ENCODE measurements at regions not wholly inside any gene's neighbourhood (a gene's known extent, or its start where the extent isn't known, plus 50 kb on each side); places are given as distances from the start of the nearest gene placed in this dataset.

DNA sequence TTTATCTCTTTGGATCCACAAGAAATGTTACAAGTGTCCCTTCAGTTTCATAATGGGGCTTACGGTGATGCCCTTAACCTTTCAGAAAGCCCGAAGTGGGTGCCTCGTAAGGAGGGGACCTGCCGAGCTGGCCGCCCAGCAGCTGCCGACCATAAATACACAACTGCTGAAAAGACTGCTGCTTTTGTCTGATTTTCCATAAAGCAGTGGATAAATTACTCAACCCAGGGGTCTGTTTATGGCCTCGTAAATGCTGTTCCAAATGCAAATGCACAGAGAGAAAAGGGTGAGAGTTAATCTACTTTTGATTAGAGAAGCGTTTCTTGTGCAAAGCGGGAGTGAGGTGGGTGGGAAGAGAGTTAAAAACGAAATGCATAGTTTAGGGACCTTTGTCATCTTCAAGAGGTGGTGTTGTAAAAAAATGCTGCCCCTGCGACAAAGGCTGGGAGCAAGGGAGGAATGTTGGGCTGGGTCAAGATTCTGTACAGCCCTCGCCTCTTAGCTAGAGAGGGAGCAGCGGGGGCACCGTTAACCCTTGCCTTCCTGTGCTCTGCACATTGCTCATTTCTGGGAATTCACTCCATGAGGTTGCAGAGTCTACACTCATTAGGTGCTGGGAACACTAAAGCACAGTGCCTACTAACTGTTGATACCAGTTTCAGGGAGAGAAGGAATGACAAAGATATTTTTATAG, 112.0 kb upstream of the MTHFD1L start:
- H3K4me2 ChIP-seq (ENCODE audit: control insufficient read depth, insufficient read depth) = no peak overlapping the region
- ChIA-PET SMC1A (ENCODE audit: uncharacterized antibody, unreplicated experiment) (interaction anchor here (1.3 kb wide), 1 partner anchor 14 kb away, joined by 3 read pairs; no protein-coding TSS in a partner anchor), POLR2A (no interaction called here), RAD21 (ENCODE audit: unreplicated experiment) (no interaction called here), CTCF (interaction anchor here (1.1 kb wide), 1 partner anchor 12 kb away, joined by 3 read pairs; no protein-coding TSS in a partner anchor)
- FAIRE-seq (no peak), DNase-seq (ENCODE audit: low read depth, low spot score) (no peak), ATAC-seq (no peak)
- no peak overlapping the region for H2AFZ ChIP-seq (ENCODE audit: control insufficient read depth, low read depth, low read length)
- BruUV-seq (replicated peaks) = no TSS peak
- no peaks in the 10 kb centered on the region; the same call in 2 of the 3 replicates for H3K9me3 ChIP-seq (replicated peaks; ENCODE audit: control insufficient read depth, insufficient read depth, low read length)
- no peaks in the 10 kb centered on the region; the same call in 1 of the 2 replicates for H3K4me1 ChIP-seq (ENCODE audit: control insufficient read depth, insufficient read depth, low read length)
- H4K20me1 ChIP-seq (ENCODE audit: control insufficient read depth, insufficient read depth) = no peaks in the 10 kb centered on the region
- intact Hi-C loops (cut with micrococcal nuclease; ENCODE audit: unreplicated experiment) = no loop called here
- WGBS (ENCODE audit: insufficient coverage, insufficient replicate concordance, low lambda C conversion rate, missing lambda C conversion rate) = 55% methylated on average over 14 of the region's 14 CpGs
- H3K4me3 ChIP-seq = no peak overlapping the region
- H3K36me3 ChIP-seq (ENCODE audit: control insufficient read depth in 2 of 2, insufficient read depth in 2 of 2, low read length in 1 of 2) = no peaks in the 10 kb centered on the region
- TF ChIP-seq EGR1 (IDR thresholded peaks at IDR 0.05; ENCODE audit: borderline replicate concordance in 1 of 2, low read depth in 2 of 2, low read length in 2 of 2) = no peak
- TF ChIP-seq, protein P1, sequence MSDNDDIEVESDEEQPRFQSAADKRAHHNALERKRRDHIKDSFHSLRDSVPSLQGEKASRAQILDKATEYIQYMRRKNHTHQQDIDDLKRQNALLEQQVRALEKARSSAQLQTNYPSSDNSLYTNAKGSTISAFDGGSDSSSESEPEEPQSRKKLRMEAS (IDR thresholded peaks at IDR 0.05; ENCODE audit: low read depth, low read length) = no peak
- no peaks in the 10 kb centered on the region for H3K79me2 ChIP-seq (ENCODE audit: control insufficient read depth, insufficient read depth, low read length)
- in situ Hi-C loops (cut with MboI) = no loop called here
- H3K9ac ChIP-seq (ENCODE audit: control insufficient read depth, insufficient read depth, low read length) = no peak overlapping the region
- no peak overlapping the region for H3K27ac ChIP-seq (ENCODE audit: control insufficient read depth, insufficient read depth)
- no peaks in the 10 kb centered on the region for H3K27me3 ChIP-seq (replicated peaks in 1 of 2; ENCODE audit: control insufficient read depth in 2 of 2, insufficient read depth in 2 of 2, low read length in 1 of 2)

DNA sequence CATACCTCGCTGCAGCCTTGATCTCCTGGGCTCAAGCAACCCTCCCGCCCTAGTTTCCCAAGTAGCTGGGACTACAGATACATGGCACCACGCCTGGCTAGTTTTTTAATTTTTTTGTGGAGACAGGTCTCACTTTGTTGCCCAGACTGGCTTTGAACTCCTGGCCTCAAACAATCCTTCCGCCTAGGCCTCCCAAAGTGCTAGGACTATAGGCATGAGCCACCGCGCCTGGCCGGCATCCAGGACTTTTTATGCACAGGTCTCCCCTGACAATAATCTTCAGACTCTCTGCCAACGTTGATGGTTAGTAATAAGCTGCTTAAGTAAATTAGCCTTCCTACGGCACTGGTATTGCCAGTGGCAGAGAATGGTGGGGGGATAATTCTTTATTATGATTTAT, 110.5 kb upstream of the MTHFD1L start:
- Histone ChIP-seq H3K79me2 (ENCODE audit: control insufficient read depth, insufficient read depth, low read length) (no peaks in the 10 kb centered on the region; the same call in 1 of the 2 replicates), H3K36me3 (ENCODE audit: control insufficient read depth in 2 of 2, insufficient read depth in 2 of 2, low read length in 1 of 2) (no peaks in the 10 kb centered on the region), H3K27ac (ENCODE audit: control insufficient read depth, insufficient read depth) (no peak overlapping the region), H4K20me1 (ENCODE audit: control insufficient read depth, insufficient read depth) (no peaks in the 10 kb centered on the region), H3K4me2 (ENCODE audit: control insufficient read depth, insufficient read depth) (no peak overlapping the region), H3K27me3 (replicated peaks in 1 of 2; ENCODE audit: control insufficient read depth in 2 of 2, insufficient read depth in 2 of 2, low read length in 1 of 2) (no peaks in the 10 kb centered on the region), H3K4me1 (ENCODE audit: control insufficient read depth, insufficient read depth, low read length) (peaks cover 3% of the 10 kb centered on the region; the same call in 1 of the 2 replicates), H3K4me3 (no peak overlapping the region), H2AFZ (ENCODE audit: control insufficient read depth, low read depth, low read length) (no peak overlapping the region), H3K9me3 (replicated peaks; ENCODE audit: control insufficient read depth, insufficient read depth, low read length) (no peaks in the 10 kb centered on the region; the same call in 2 of the 3 replicates), H3K9ac (ENCODE audit: control insufficient read depth, insufficient read depth, low read length) (no peak overlapping the region)
- ChIA-PET CTCF (interaction anchor here (1.1 kb wide), 1 partner anchor 13 kb away, joined by 3 read pairs; no protein-coding TSS in a partner anchor), SMC1A (ENCODE audit: uncharacterized antibody, unreplicated experiment) (interaction anchor here (1.5 kb wide), 1 partner anchor 12 kb away, joined by 3 read pairs; no protein-coding TSS in a partner anchor), POLR2A (no interaction called here), RAD21 (ENCODE audit: unreplicated experiment) (no interaction called here)
- no peak for FAIRE-seq
- no peak for ATAC-seq
- WGBS (ENCODE audit: insufficient coverage, insufficient replicate concordance, low lambda C conversion rate, missing lambda C conversion rate) = 77% methylated on average over 9 of the region's 9 CpGs
- no TSS peak for BruUV-seq (replicated peaks)
- in situ Hi-C loops (cut with MboI) (no loop called here), intact Hi-C loops (cut with micrococcal nuclease; ENCODE audit: unreplicated experiment) (no loop called here)
- no peak for DNase-seq (ENCODE audit: low read depth, low spot score)
- TF ChIP-seq, protein P2, sequence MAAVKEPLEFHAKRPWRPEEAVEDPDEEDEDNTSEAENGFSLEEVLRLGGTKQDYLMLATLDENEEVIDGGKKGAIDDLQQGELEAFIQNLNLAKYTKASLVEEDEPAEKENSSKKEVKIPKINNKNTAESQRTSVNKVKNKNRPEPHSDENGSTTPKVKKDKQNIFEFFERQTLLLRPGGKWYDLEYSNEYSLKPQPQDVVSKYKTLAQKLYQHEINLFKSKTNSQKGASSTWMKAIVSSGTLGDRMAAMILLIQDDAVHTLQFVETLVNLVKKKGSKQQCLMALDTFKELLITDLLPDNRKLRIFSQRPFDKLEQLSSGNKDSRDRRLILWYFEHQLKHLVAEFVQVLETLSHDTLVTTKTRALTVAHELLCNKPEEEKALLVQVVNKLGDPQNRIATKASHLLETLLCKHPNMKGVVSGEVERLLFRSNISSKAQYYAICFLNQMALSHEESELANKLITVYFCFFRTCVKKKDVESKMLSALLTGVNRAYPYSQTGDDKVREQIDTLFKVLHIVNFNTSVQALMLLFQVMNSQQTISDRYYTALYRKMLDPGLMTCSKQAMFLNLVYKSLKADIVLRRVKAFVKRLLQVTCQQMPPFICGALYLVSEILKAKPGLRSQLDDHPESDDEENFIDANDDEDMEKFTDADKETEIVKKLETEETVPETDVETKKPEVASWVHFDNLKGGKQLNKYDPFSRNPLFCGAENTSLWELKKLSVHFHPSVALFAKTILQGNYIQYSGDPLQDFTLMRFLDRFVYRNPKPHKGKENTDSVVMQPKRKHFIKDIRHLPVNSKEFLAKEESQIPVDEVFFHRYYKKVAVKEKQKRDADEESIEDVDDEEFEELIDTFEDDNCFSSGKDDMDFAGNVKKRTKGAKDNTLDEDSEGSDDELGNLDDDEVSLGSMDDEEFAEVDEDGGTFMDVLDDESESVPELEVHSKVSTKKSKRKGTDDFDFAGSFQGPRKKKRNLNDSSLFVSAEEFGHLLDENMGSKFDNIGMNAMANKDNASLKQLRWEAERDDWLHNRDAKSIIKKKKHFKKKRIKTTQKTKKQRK (IDR thresholded peaks at IDR 0.05; ENCODE audit: low read depth, low read length) = no peak
- TF ChIP-seq, protein P3, sequence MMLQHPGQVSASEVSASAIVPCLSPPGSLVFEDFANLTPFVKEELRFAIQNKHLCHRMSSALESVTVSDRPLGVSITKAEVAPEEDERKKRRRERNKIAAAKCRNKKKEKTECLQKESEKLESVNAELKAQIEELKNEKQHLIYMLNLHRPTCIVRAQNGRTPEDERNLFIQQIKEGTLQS (IDR thresholded peaks at IDR 0.05; ENCODE audit: borderline replicate concordance, extremely low read depth, low read depth, low read length) = no peak
- TF ChIP-seq MYC (IDR thresholded peaks at IDR 0.05; ENCODE audit: insufficient read depth, insufficient read length, insufficient replicate concordance, low read length, severe bottlenecking) = no peak
- TF ChIP-seq PML (IDR thresholded peaks at IDR 0.05; ENCODE audit: low read length) = no peak
- TF ChIP-seq, protein P4, sequence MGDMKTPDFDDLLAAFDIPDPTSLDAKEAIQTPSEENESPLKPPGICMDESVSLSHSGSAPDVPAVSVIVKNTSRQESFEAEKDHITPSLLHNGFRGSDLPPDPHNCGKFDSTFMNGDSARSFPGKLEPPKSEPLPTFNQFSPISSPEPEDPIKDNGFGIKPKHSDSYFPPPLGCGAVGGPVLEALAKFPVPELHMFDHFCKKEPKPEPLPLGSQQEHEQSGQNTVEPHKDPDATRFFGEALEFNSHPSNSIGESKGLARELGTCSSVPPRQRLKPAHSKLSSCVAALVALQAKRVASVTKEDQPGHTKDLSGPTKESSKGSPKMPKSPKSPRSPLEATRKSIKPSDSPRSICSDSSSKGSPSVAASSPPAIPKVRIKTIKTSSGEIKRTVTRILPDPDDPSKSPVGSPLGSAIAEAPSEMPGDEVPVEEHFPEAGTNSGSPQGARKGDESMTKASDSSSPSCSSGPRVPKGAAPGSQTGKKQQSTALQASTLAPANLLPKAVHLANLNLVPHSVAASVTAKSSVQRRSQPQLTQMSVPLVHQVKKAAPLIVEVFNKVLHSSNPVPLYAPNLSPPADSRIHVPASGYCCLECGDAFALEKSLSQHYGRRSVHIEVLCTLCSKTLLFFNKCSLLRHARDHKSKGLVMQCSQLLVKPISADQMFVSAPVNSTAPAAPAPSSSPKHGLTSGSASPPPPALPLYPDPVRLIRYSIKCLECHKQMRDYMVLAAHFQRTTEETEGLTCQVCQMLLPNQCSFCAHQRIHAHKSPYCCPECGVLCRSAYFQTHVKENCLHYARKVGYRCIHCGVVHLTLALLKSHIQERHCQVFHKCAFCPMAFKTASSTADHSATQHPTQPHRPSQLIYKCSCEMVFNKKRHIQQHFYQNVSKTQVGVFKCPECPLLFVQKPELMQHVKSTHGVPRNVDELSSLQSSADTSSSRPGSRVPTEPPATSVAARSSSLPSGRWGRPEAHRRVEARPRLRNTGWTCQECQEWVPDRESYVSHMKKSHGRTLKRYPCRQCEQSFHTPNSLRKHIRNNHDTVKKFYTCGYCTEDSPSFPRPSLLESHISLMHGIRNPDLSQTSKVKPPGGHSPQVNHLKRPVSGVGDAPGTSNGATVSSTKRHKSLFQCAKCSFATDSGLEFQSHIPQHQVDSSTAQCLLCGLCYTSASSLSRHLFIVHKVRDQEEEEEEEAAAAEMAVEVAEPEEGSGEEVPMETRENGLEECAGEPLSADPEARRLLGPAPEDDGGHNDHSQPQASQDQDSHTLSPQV (IDR thresholded peaks at IDR 0.05) = no peak

Measured in GM12878 (cell line).